IPS-15b (cell line): ENCODE measurements at regions not wholly inside any gene's neighbourhood (a gene's known extent, or its start where the extent isn't known, plus 50 kb on each side); places are given as distances from the start of the nearest gene placed in this dataset.
"Not testable (repeated sequence)": the region's sequence is repeated elsewhere in the genome, so short reads cannot be mapped to it uniquely, and the experiment has no call there.

Source experiments
- H3K27me3 ChIP-seq: one replicate; pipeline ENCODE4 v1.6.1; 2013; ENCODE audit warnings: low read length; ENCODE audit not compliant: control insufficient read depth, insufficient read depth
- H3K36me3 ChIP-seq: one replicate; pipeline ENCODE4 v1.6.1; 2013; ENCODE audit warnings: low read length; ENCODE audit not compliant: control insufficient read depth, insufficient read depth
- H3K4me1 ChIP-seq: one replicate; pipeline ENCODE4 v1.6.1; 2013; ENCODE audit warnings: mild to moderate bottlenecking, low read length; ENCODE audit not compliant: control insufficient read depth, insufficient read depth
- H3K4me3 ChIP-seq: one replicate; pipeline ENCODE4 v1.5.1; 2013; ENCODE audit warnings: low read depth, low read length
- H3K9ac ChIP-seq: one replicate; pipeline ENCODE4 v1.6.1; 2013; ENCODE audit warnings: low read depth, mild to moderate bottlenecking, low read length
- H3K9me3 ChIP-seq: one replicate; pipeline ENCODE4 v1.6.1; 2013; ENCODE audit warnings: mild to moderate bottlenecking, low read length; ENCODE audit not compliant: control insufficient read depth, insufficient read depth

- no peak overlapping the region for H3K4me3 ChIP-seq
Measured at GRCh38 chr7:121530227-121531174, 134.4 kb upstream of the FAM3C start.

GRCh38 chr7:121529003-121529402, 132.9 kb upstream of the FAM3C start:
- Histone ChIP-seq H3K9ac (no peak overlapping the region), H3K36me3 (no peaks in the 10 kb centered on the region), H3K9me3 (no peaks in the 10 kb centered on the region), H3K27me3 (no peaks in the 10 kb centered on the region), H3K4me3 (no peak overlapping the region), H3K4me1 (no peaks in the 10 kb centered on the region)

More at GRCh38 chr7:121530227-121531174, 134.4 kb upstream of the FAM3C start:
- Histone ChIP-seq H3K4me1 (no peaks in the 10 kb centered on the region), H3K9ac (no peak overlapping the region), H3K36me3 (no peaks in the 10 kb centered on the region), H3K9me3 (no peaks in the 10 kb centered on the region), H3K27me3 (no peaks in the 10 kb centered on the region)

- not testable (repeated sequence) for H3K4me3 ChIP-seq, H3K4me1 ChIP-seq, H3K27me3 ChIP-seq, H3K9ac ChIP-seq, H3K9me3 ChIP-seq, H3K36me3 ChIP-seq
Measured at GRCh38 chr7:121526210-121526609, 130.1 kb upstream of the FAM3C start.

- Histone ChIP-seq H3K4me1 (no peaks in the 10 kb centered on the region), H3K27me3 (no peaks in the 10 kb centered on the region), H3K9me3 (no peaks in the 10 kb centered on the region), H3K9ac (no peak overlapping the region), H3K36me3 (no peaks in the 10 kb centered on the region), H3K4me3 (no peak overlapping the region)
Measured at GRCh38 chr7:121525155-121525819, 129.2 kb upstream of the FAM3C start.

- no peaks in the 10 kb centered on the region for H3K4me1 ChIP-seq
- H3K27me3 ChIP-seq, result no peaks in the 10 kb centered on the region
- H3K9me3 ChIP-seq, result no peaks in the 10 kb centered on the region
- no peak overlapping the region for H3K4me3 ChIP-seq
- H3K36me3 ChIP-seq, result no peaks in the 10 kb centered on the region
- no peak overlapping the region for H3K9ac ChIP-seq
Measured at GRCh38 chr7:121521711-121522400, 125.7 kb upstream of the FAM3C start.

GRCh38 chr7:121520911-121521310, 124.8 kb upstream of the FAM3C start:
- no peak overlapping the region for H3K4me3 ChIP-seq

GRCh38 chr7:121519548-121520521, 123.7 kb upstream of the FAM3C start:
- no peaks in the 10 kb centered on the region for H3K4me1 ChIP-seq
- no peaks in the 10 kb centered on the region for H3K9me3 ChIP-seq
- no peaks in the 10 kb centered on the region for H3K27me3 ChIP-seq
- no peak overlapping the region for H3K4me3 ChIP-seq
- no peaks in the 10 kb centered on the region for H3K36me3 ChIP-seq
- no peak overlapping the region for H3K9ac ChIP-seq

More at GRCh38 chr7:121520911-121521310, 124.8 kb upstream of the FAM3C start:
- Histone ChIP-seq H3K9me3 (no peaks in the 10 kb centered on the region), H3K27me3 (no peaks in the 10 kb centered on the region), H3K9ac (no peak overlapping the region), H3K36me3 (no peaks in the 10 kb centered on the region), H3K4me1 (no peaks in the 10 kb centered on the region)

GRCh38 chr7:121517591-121517990, 121.5 kb upstream of the FAM3C start:
- H3K9me3 ChIP-seq, result no peaks in the 10 kb centered on the region
- H3K4me3 ChIP-seq, result no peak overlapping the region
- no peaks in the 10 kb centered on the region for H3K36me3 ChIP-seq
- H3K9ac ChIP-seq, result no peak overlapping the region
- H3K4me1 ChIP-seq, result no peaks in the 10 kb centered on the region
- no peaks in the 10 kb centered on the region for H3K27me3 ChIP-seq

- Histone ChIP-seq H3K9ac (no peak overlapping the region), H3K27me3 (no peaks in the 10 kb centered on the region), H3K36me3 (no peaks in the 10 kb centered on the region), H3K4me3 (no peak overlapping the region), H3K4me1 (no peaks in the 10 kb centered on the region), H3K9me3 (no peaks in the 10 kb centered on the region)
Measured at GRCh38 chr7:121516821-121517220, 120.7 kb upstream of the FAM3C start.

GRCh38 chr7:121515630-121516401, 119.7 kb upstream of the FAM3C start:
- Histone ChIP-seq H3K36me3 (no peaks in the 10 kb centered on the region), H3K4me3 (no peak overlapping the region), H3K9ac (no peak overlapping the region), H3K27me3 (no peaks in the 10 kb centered on the region), H3K4me1 (no peaks in the 10 kb centered on the region), H3K9me3 (peaks cover 5% of the 10 kb centered on the region)
